H1 (cell line): ENCODE measurements at regions not wholly inside any gene's neighbourhood (a gene's known extent, or its start where the extent isn't known, plus 50 kb on each side); places are given as distances from the start of the nearest gene placed in this dataset.

Experiments
- CTCF ChIA-PET: fragments of 300-600 bp; sonication (Branson Sonifier 250); formaldehyde crosslinking; loops from one replicate; lab custom pipeline; 2021; ENCODE audit not compliant: partially characterized antibody; lab: Charles Lee
- POLR2A ChIA-PET: fragments of 300-600 bp; sonication (Branson Sonifier 250); formaldehyde crosslinking; loops from one replicate; lab custom pipeline; 2021; ENCODE audit warnings: inconsistent platforms; ENCODE audit not compliant: partially characterized antibody; lab: Charles Lee
- DNase-seq, 2 experiments: peaks; one replicate each; pipeline versions ENCODE4 v3.0.0 to v3.0.0-alpha.2; 2010 to 2022; ENCODE audit warnings: low spot score in 2 of 2, low read depth in 1 of 2, mixed read lengths in 1 of 2
- FAIRE-seq: peaks from 2 replicates; lab custom pipeline; 2011; peaks lifted over from hg19 to GRCh38; lab: Jason Lieb, UNC
- H2AFZ ChIP-seq: 2 replicates; pipeline ENCODE4 v1.8.1; 2012; ENCODE audit warnings: low read length, inconsistent platforms
- H2AK5ac ChIP-seq: 2 replicates; pipeline ENCODE4 v1.6.1; 2013; ENCODE audit warnings: low read depth, low read length
- H2BK120ac ChIP-seq: replicated peaks from 2 replicates; pipeline ENCODE3; 2013; ENCODE audit warnings: low read depth, low read length, inconsistent platforms
- H2BK12ac ChIP-seq: 2 replicates; pipeline ENCODE4 v1.6.1; 2013; ENCODE audit warnings: low read depth, low read length
- H2BK15ac ChIP-seq: 2 replicates; pipeline ENCODE4 v1.6.1; 2013; ENCODE audit warnings: low read length
- H2BK20ac ChIP-seq: 2 replicates; pipeline ENCODE4 v1.6.1; 2013; ENCODE audit warnings: low read length
- H2BK5ac ChIP-seq: 2 replicates; pipeline ENCODE4 v1.6.1; 2013; ENCODE audit warnings: low read depth, low read length
- H3K14ac ChIP-seq: 2 replicates; pipeline ENCODE4 v1.6.1; 2013; ENCODE audit warnings: inconsistent platforms; ENCODE audit not compliant: insufficient read length
- H3K18ac ChIP-seq: 2 replicates; pipeline ENCODE4 v1.6.1; 2013; ENCODE audit warnings: low read length; ENCODE audit errors: extremely low read depth
- H3K23ac ChIP-seq: 2 replicates; pipeline ENCODE4 v1.6.1; 2013; ENCODE audit warnings: inconsistent platforms; ENCODE audit not compliant: insufficient read length
- H3K23me2 ChIP-seq: 2 replicates; pipeline ENCODE4 v1.6.1; 2013; ENCODE audit warnings: low read depth, low read length
- H3K27ac ChIP-seq: 2 replicates; pipeline ENCODE4 v1.6.1; 2011; ENCODE audit warnings: low read depth, low read length, inconsistent platforms
- H3K27me3 ChIP-seq, 4 experiments: replicated peaks in 1 of 4; 1 replicate in 1 of 4; 2 replicates in 3 of 4; pipeline versions ENCODE4 v1.6.1 to v1.8.1; 2011 to 2013; ENCODE audit warnings: low read length in 3 of 4, mild to moderate bottlenecking in 3 of 4, inconsistent platforms in 2 of 4, mixed read lengths in 2 of 4, moderate library complexity in 1 of 4; ENCODE audit not compliant: control insufficient read depth in 3 of 4, insufficient read depth in 3 of 4; ENCODE audit errors: extremely low read depth in 1 of 4
- H3K36me3 ChIP-seq, 4 experiments: 2 replicates each; pipeline versions ENCODE4 v1.6.1 to v1.8.1; 2011 to 2013; ENCODE audit warnings: mild to moderate bottlenecking in 4 of 4, low read length in 3 of 4, moderate library complexity in 2 of 4, control low read depth in 1 of 4, inconsistent platforms in 1 of 4; ENCODE audit not compliant: insufficient read depth in 4 of 4, control insufficient read depth in 2 of 4
- H3K4ac ChIP-seq: replicated peaks from 2 replicates; pipeline ENCODE3; 2013; ENCODE audit warnings: low read length, low read depth, mixed read lengths, inconsistent platforms; ENCODE audit not compliant: insufficient read length
- H3K4me1 ChIP-seq, 4 experiments: replicated peaks in 1 of 4; 1 replicate in 1 of 4; 2 replicates in 3 of 4; pipeline versions ENCODE4 v1.6.1 to v1.8.1; 2011 to 2013; ENCODE audit warnings: low read length in 3 of 4, inconsistent platforms in 2 of 4, mixed read lengths in 1 of 4; ENCODE audit not compliant: insufficient read depth in 4 of 4, control insufficient read depth in 3 of 4
- H3K4me2 ChIP-seq, 2 experiments: 2 replicates each; pipeline versions ENCODE4 v1.6.1 to v1.8.1; 2011 to 2013; ENCODE audit warnings: low read depth in 2 of 2, low read length in 2 of 2, control low read depth in 1 of 2, inconsistent platforms in 1 of 2, mild to moderate bottlenecking in 1 of 2; ENCODE audit not compliant: insufficient read depth in 1 of 2
- H3K4me3 ChIP-seq, 4 experiments: fragments of 200-600, 300-600 bp in 1 of 4; sonication (generic), shearing (Covaris generic), sonication (Bioruptor Twin) in 1 of 4; 2 replicates each; pipeline versions ENCODE4 v1.5.1 to v1.8.1; 2011 to 2016; ENCODE audit warnings: low read length in 4 of 4, low read depth in 3 of 4, control low read depth in 2 of 4, inconsistent platforms in 2 of 4, mild to moderate bottlenecking in 2 of 4, mixed read lengths in 1 of 4, moderate library complexity in 1 of 4; ENCODE audit not compliant: insufficient read depth in 2 of 4; ENCODE audit errors: extremely low read depth in 1 of 4
- H3K56ac ChIP-seq: replicated peaks from 2 replicates; pipeline ENCODE3; 2013; ENCODE audit warnings: low read depth, mild to moderate bottlenecking, mixed read lengths, low read length, inconsistent platforms; ENCODE audit not compliant: insufficient read length
- H3K79me1 ChIP-seq: 2 replicates; pipeline ENCODE4 v1.6.1; 2013; ENCODE audit warnings: low read depth, low read length, control low read depth
- H3K79me2 ChIP-seq, 2 experiments: 2 replicates each; pipeline versions ENCODE4 v1.6.1 to v1.8.1; 2012 to 2013; ENCODE audit warnings: low read length in 2 of 2, mild to moderate bottlenecking in 2 of 2, inconsistent platforms in 1 of 2; ENCODE audit not compliant: insufficient read depth in 2 of 2, control insufficient read depth in 1 of 2
- H3K9ac ChIP-seq, 4 experiments: replicated peaks in 1 of 4; 1 replicate in 1 of 4; 2 replicates in 3 of 4; pipeline versions ENCODE4 v1.6.1 to v1.8.1; 2011 to 2013; ENCODE audit warnings: low read depth in 3 of 4, low read length in 3 of 4, control low read depth in 2 of 4, mild to moderate bottlenecking in 2 of 4, moderate library complexity in 2 of 4, inconsistent platforms in 1 of 4; ENCODE audit errors: extremely low read depth in 1 of 4
- H3K9me3 ChIP-seq, 2 experiments: 2 replicates each; pipeline versions ENCODE4 v1.6.1 to v1.8.1; 2012 to 2013; ENCODE audit warnings: mild to moderate bottlenecking in 2 of 2, moderate library complexity in 2 of 2, control low read depth in 1 of 2, inconsistent platforms in 1 of 2, low read depth in 1 of 2, low read length in 1 of 2, mixed read lengths in 1 of 2; ENCODE audit not compliant: insufficient read depth in 2 of 2
- H4K20me1 ChIP-seq, 2 experiments: replicated peaks in 1 of 2; 2 replicates each; pipeline versions ENCODE3 to v1.8.1; 2011 to 2013; ENCODE audit warnings: inconsistent platforms in 2 of 2, low read length in 2 of 2, mild to moderate bottlenecking in 1 of 2; ENCODE audit not compliant: insufficient read depth in 2 of 2, control insufficient read depth in 1 of 2
- H4K5ac ChIP-seq: 2 replicates; pipeline ENCODE4 v1.6.1; 2013; ENCODE audit warnings: low read length, low read depth, mixed read lengths, inconsistent platforms; ENCODE audit not compliant: insufficient read length
- H4K8ac ChIP-seq: 2 replicates; pipeline ENCODE4 v1.8.0; 2013; ENCODE audit warnings: mild to moderate bottlenecking, moderate library complexity, low read length, inconsistent platforms; ENCODE audit not compliant: insufficient read depth; ENCODE audit errors: extremely low read depth
- H4K91ac ChIP-seq: replicated peaks from 2 replicates; pipeline ENCODE3; 2013; ENCODE audit warnings: low read length, mixed read lengths, inconsistent platforms; ENCODE audit not compliant: insufficient read length
- BCL11A ChIP-seq, 2 experiments: IDR thresholded peaks; one replicate each; pipeline ENCODE4 v1.6.1; 2011; ENCODE audit warnings: low read depth in 2 of 2, low read length in 2 of 2, mild to moderate bottlenecking in 2 of 2
- BRCA1 ChIP-seq: IDR thresholded peaks from 2 replicates; pipeline ENCODE4 v1.6.1; 2012; ENCODE audit warnings: low read depth, low read length, improper control_type of control experiment
- HDAC6 ChIP-seq: IDR thresholded peaks from one replicate; pipeline ENCODE4 v1.7.1; 2012; ENCODE audit warnings: low read depth, mild to moderate bottlenecking, inconsistent platforms, low read length, moderate library complexity
- MAFK ChIP-seq: IDR thresholded peaks from 2 replicates; pipeline ENCODE4 v1.6.1; 2012; ENCODE audit warnings: low read depth, mild to moderate bottlenecking, improper control_type of control experiment, low read length
- RNF2 ChIP-seq: fragments of 200-900, 300-1000 bp; sonication (generic); IDR thresholded peaks from 2 replicates; pipeline ENCODE4 v1.7.1; 2016; ENCODE audit warnings: borderline replicate concordance, low read depth, mild to moderate bottlenecking, antibody characterized with exemption, low read length; ENCODE audit not compliant: poor library complexity, severe bottlenecking; ENCODE audit errors: missing control alignments
- SIN3A ChIP-seq, 2 experiments: IDR thresholded peaks in 1 of 2; conservative IDR thresholded peaks in 1 of 2; 2 replicates each; pipeline ENCODE4 v1.6.1; 2011 to 2012; ENCODE audit warnings: low read length in 2 of 2, improper control_type of control experiment in 1 of 2, low read depth in 1 of 2, mild to moderate bottlenecking in 1 of 2
- SIRT6 ChIP-seq: IDR thresholded peaks from one replicate; pipeline ENCODE4 v1.7.1; 2012; ENCODE audit warnings: low read length, inconsistent platforms
- TAF1 ChIP-seq: IDR thresholded peaks from 2 replicates; pipeline ENCODE4 v1.6.1; 2011; ENCODE audit warnings: mild to moderate bottlenecking, low read depth, low read length
- ZNF274 ChIP-seq: IDR thresholded peaks from 2 replicates; pipeline ENCODE4 v1.7.0; 2012; ENCODE audit warnings: low read length, borderline replicate concordance; ENCODE audit errors: extremely low read depth
- WGBS, 2 experiments: shearing (Covaris generic) in 1 of 2; methylation state at CpG; one replicate each; pipeline versions ENCODE4 v1.1.6 to v1.1.7; 2013 to 2015; ENCODE audit warnings: low lambda C conversion rate in 2 of 2, mixed read lengths in 2 of 2, inconsistent platforms in 1 of 2, low coverage in 1 of 2, missing lambda C conversion rate in 1 of 2; ENCODE audit not compliant: insufficient replicate concordance in 2 of 2, insufficient coverage in 1 of 2, insufficient read length in 1 of 2; ENCODE audit errors: extremely low coverage in 1 of 2, missing lambda C conversion rate in 1 of 2; 5-methylcytosine and 5-hydroxymethylcytosine counted together
- TF ChIP-seq, protein P1 (sequence below): IDR thresholded peaks from 2 replicates; pipeline ENCODE4 v1.6.1; 2011; ENCODE audit warnings: low read depth, mild to moderate bottlenecking, low read length; ENCODE audit not compliant: insufficient read depth

DNA sequence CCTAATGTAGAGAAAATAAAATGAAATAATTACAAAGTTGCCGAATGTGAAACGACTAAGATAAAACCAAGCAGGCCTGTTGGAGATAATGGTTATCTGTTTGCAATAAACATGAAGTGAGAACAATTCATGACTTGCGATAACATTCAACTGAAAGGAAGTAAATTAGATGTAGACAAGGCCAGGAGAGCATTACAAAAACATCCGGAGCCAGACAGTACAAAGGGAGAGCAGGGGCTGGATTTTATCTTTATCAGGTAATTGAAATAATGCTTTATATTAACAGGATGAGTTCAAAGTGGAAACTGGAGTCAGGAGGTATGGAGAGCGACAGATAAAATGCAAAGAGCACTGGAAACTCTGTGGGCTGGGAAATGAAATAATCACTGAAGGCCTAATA lies 265.6 kb upstream of the GOT2 start:
- H3K4me3 ChIP-seq = no peak overlapping the region
- no peaks in the 10 kb centered on the region for H3K4me1 ChIP-seq
- H3K14ac ChIP-seq = no peak overlapping the region
- no peaks in the 10 kb centered on the region for H3K9me3 ChIP-seq
- no peaks in the 10 kb centered on the region for H3K79me1 ChIP-seq
- DNase-seq (no peak), FAIRE-seq (no peak)
- no peak overlapping the region for H4K5ac ChIP-seq
- H3K27me3 ChIP-seq = no peaks in the 10 kb centered on the region; a peak in 1 of 7 replicates
- no peak overlapping the region for H3K56ac ChIP-seq
- no peak overlapping the region for H2BK5ac ChIP-seq
- H3K4ac ChIP-seq = no peak overlapping the region
- no peak overlapping the region for H2BK120ac ChIP-seq
- no peak overlapping the region for H3K9ac ChIP-seq
- H2BK12ac ChIP-seq = no peak overlapping the region
- ChIA-PET POLR2A (no interaction called here), CTCF (interaction anchor here (0.6 kb wide), 1 partner anchor 80 kb away, joined by 3 read pairs; no protein-coding TSS in a partner anchor)
- no peak overlapping the region for H4K8ac ChIP-seq
- no peak overlapping the region for H2AFZ ChIP-seq
- H3K27ac ChIP-seq = no peak overlapping the region
- no peak overlapping the region for H2AK5ac ChIP-seq
- no peaks in the 10 kb centered on the region for H3K79me2 ChIP-seq
- no peaks in the 10 kb centered on the region for H3K23me2 ChIP-seq
- H3K18ac ChIP-seq = no peak overlapping the region
- H2BK20ac ChIP-seq = no peak overlapping the region
- no peak overlapping the region for H4K91ac ChIP-seq
- no peak overlapping the region for H3K23ac ChIP-seq
- H4K20me1 ChIP-seq = no peaks in the 10 kb centered on the region
- no peak overlapping the region for H3K4me2 ChIP-seq
- 92% methylated on average over 5 of the region's 5 CpGs; no CpG with 5 or more reads in 1 of the 2 experiments for whole genome bisulfite sequencing, 2 experiments
- H3K36me3 ChIP-seq = no peaks in the 10 kb centered on the region
- no peak overlapping the region for H2BK15ac ChIP-seq
- TF ChIP-seq SIN3A (conservative IDR thresholded peaks at IDR 0.05 in 1 of 2, IDR thresholded peaks at IDR 0.05 in 1 of 2; ENCODE audit: low read depth in 1 of 2, low read length in 2 of 2) = no peak
- no peak for TF ChIP-seq BRCA1
- no peak for TF ChIP-seq RNF2
- no peak for TF ChIP-seq ZNF274
- no peak for TF ChIP-seq BCL11A (IDR thresholded peaks at IDR 0.05; ENCODE audit: low read depth in 2 of 2, low read length in 2 of 2)
- no peak for TF ChIP-seq MAFK
- no peak for TF ChIP-seq TAF1
- no peak for TF ChIP-seq HDAC6
- TF ChIP-seq, protein P1, sequence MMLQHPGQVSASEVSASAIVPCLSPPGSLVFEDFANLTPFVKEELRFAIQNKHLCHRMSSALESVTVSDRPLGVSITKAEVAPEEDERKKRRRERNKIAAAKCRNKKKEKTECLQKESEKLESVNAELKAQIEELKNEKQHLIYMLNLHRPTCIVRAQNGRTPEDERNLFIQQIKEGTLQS = no peak
- TF ChIP-seq SIRT6 = no peak
